GM19463 (cell line): ENCODE measurements at regions not wholly inside any gene's neighbourhood (a gene's known extent, or its start where the extent isn't known, plus 50 kb on each side); places are given as distances from the start of the nearest gene placed in this dataset.

Source experiments
- ATAC-seq: cut with Tn5 transposase; IDR thresholded peaks from one replicate; pipeline ENCODE4 v1.9.1; 2021; ENCODE audit warnings: mild to moderate bottlenecking, moderate library complexity; ENCODE audit not compliant: unreplicated experiment

DNA sequence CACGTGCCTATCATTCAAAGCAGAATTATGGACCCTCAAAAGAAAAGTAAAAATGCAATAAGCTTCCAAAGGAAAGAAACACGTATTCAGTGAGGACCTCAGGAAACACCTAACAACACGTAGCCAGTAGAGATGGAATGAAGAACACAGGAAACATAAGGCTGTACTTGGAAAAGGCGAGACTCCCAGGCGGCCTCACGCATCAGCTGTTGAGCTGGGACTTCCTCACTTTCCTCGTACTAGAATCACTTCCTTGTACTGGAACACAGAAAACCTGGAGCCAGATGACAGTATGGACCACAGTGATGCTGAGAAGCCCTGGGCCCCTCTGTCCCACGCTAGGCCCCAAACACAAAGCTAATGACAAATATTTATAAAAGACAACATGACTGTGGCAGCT, 94.4 kb upstream of the BACE2 start:
- no peak for ATAC-seq

DNA sequence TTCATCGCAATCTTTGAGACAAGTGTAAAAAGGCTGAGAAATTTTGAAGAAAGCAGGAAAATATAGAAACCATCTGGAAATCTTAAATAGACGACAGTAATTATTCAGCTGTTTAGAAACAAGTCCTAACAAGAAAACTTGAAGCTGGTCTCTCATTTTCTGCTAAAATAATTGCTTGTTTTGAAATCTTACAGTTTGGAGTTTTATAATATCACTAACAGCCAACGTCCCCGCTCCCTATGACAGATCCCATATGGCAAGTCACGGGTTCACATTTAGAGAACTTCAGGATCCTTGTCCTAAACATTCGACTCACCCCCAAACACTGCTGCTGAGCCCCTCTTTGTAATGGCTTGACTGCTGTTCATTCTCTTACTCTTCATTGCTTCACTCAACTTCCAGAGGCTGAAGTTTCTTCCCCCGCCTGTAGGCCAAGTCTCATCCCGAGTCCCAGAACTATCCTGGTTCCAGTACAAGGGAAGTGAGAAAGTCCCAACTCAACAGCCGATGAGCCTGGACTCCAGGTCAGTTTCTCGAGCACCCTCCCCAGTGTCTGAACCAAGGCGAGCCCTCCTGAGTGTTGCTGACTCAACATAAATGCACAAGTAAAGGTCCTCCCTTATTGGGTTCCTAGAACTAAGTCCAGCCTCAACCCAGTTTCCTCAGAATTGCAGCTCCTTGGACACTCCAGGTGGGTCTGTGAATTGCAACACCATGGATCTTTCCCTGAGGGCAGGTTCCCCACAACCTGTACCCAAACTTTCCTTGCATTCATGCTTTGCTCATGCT, 93.4 kb upstream of the BACE2 start:
- no peak for ATAC-seq

DNA sequence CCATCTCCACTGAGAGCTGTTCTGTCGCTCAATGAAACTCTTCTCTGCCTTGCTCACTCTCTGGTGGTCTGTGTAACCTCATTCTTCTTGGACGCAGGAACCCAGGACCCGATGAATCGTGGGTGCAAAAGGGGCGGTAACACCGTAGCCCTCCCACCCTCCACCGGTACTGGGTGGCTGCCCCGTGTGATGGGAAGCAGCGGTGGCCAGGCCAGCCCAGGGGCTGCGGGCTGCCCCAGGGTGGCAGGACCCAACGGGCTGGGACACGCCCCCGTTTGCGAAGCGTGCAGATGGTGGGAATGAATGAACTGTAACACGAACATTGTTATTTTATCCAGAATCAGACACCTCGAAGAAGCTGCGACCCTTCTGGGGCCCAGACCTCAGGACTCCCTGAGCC, 92.3 kb upstream of the BACE2 start:
- no peak for ATAC-seq

DNA sequence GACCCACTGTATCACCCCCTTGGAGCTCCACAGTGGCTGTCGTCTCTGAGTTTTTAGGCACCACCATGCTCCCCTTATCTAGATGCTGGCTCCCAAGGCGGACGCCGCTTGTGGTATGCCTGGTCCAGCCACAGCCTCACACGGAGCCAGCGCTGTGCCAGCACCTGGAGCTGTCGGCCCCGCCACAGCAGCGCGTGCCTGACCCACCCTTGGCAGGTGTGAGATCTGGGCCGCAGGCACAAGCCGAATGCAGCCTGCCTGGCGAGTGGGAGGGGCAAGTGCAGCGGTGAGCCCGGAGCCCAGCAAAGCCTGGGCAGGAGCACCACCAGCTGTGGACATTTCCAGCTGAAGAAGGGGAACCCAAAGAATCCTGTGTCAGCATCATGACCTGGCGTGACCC, 91.9 kb upstream of the BACE2 start:
- no peak for ATAC-seq

DNA sequence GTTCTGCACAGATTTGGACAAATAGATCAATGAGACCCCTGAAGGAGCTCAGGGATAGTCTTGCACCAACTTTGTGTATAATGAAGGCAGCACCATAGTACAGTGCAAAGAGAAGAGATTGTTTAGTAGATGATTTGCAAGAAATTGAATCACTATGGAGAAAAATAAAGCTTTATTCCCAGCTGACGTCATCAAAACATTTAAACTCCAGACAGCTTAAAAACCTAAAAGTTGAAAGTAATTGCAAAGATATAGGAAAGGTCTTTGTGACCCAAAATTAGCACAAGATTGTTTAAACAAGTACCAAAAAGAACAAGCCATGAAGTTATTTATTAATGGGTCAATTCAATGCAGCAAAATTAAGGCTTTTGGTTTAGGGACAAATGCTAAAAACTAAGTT, 88.8 kb upstream of the BACE2 start:
- no peak for ATAC-seq

DNA sequence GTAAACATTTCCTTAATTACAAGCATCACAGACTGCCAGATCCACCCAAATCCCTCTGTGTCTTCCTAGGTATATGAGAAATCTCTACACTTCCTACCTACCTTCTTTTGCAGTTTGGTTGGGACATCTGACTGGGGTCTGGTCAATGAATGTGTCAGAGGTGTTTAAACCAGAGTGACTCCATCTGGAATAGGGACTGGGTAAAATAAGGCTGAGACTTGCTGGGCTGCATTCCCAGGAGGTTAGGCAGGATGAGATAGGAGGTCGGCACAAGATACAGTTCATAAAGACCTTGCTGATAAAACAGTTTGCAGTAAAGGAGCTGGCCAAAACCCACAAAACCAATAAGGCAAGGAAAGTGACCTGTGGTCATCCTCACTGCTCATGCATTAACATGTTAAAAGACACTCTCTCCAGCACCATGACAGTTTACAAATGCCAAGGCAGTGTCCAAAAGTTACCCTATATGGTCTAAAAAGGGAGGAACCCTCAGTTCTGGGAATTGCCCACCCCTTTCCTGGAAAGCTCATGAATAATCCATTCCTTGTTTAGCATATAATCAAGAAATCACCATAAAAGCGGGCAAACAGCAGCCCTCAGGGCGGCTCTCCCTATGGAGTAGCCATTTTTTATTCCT, 87.4 kb upstream of the BACE2 start:
- ATAC-seq, result no peak

DNA sequence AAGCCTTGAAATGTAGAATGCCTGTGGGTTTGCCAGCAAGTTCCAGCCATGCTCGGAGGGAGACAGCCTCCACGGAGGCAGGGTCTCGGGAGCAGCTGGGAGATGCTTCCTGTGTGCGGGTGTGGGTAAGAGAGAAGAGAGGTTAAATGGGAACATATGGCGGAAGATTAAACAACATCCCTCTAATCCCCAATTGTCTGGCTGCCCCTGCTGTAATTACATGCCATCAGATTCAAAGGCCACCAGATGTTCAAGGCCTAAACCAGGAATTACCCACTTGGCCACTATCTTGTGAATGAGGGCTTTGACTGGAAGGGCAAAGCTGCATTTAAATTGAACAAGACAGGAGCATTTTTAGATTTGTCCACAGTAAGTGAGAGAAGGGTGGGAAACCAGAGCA, 81.4 kb upstream of the BACE2 start:
- no peak for ATAC-seq

DNA sequence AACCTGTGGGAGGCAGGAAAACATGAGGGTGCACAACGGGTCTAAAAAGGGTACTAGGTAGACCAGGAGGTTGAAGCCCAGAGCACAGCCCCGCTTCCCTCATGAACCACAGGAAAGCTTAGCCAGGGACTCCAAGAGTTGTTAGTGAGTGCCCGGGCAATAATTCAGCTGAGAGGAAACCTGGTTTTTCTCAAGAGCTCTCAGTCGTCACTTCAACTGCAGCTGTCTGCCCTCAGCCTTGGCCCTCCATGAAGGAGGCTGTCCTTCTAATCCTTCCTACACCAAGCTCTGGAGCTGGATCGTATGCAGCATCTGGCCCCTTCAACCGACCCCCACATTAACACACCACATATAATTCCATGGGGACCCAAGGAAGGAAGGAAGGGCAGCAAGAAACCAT, 77.0 kb upstream of the BACE2 start:
- ATAC-seq, result no peak

DNA sequence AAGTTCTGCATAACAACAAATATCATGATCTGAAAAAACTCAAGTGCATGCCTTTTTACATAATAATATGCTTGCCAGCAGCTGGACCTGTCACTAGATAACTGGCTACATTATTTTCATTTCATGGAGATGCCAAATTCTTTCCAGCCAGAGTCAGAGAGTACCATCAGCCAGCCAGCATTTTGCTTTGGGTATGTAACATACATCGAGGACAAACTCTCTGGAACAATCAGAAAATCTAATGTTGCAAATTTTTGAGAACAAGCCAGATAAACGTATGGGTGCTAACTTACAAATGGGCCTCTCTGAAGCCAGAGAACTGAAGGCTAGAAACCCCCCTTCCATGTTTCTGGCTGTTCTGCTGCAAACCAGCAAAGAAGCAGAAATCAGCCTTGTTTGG, 76.3 kb upstream of the BACE2 start:
- ATAC-seq, result no peak

DNA sequence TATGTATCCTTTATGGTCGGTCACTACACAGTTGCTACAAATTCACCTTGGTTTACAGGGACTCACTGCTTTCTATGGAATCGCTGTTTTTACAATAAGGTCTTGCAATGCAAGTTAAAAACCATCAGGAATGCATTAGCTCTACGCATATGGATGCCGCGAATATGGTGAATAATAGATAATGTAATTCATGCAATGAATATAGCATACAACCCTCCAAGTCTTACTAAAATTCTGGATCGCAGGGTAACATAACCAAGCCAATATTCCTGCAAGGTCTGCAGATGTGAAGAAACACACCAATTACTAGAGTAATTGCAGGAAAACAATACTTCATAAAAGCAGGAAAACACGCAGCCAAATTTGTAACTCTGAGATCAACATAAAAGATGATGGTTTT, 75.6 kb upstream of the BACE2 start:
- no peak for ATAC-seq

DNA sequence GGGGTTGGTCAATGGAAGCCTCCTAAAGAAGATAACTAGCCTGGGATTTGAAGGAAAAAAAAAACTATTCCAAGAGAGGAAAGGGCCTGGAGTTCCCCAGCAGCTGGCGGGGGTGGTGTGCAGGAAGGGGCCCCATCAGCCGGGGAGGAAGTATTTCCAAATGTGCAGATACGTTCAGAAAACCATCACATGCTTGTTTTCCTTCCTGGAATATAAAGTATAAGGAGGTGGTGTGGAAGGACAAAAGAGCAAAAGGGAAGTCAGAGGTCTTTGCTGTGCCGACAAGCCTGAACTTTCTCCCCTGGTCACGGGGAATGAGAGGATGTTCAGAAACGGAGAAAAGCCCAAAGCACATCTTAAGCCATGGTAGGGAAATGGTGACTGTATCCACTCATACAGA, 72.0 kb upstream of the BACE2 start:
- ATAC-seq, result no peak

DNA sequence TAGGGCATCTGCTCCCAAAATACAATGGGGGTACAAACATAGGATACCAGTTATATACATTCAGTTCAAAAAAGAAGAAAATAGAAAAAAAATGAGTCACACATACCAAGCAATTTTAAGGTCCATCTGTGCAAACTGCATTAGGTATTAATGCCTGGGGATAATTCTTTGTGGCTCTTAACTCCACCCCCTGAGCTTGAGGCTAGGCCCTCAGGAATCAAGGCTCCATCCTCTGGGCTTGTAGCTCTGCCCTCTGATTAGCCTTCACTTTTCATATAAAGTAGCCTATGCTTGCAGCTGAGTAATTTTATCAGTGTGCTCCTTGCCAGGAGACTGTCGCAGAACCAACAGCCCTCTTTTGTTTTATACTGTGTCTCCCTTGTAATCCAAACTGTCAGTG, 69.9 kb upstream of the BACE2 start:
- ATAC-seq, result no peak

DNA sequence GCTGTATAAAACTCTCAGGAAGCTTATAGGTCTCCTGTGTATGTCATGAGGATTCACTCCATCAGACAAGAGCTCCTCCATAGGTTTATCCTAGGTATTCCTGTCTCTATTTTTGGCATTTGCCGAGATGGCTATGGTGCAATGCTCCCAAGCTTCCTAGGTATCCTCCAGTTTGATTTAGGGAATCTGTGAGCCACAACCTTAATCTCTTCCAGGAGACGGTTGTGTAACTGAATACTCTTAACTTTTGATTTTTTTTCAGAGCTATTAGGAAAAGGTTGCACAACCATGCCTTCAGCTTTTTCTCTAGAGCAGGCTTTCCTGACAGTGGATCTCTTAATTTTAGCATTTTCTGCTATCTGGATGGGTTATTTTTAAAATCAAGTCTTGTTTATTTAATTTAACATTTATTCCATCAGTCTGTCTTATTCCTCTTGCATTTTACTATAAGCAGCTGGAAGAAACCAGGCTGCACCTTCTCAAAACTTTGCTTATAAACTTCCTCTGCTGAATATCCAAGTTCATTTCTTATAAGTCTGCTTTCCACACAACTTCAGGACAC, 69.4 kb upstream of the BACE2 start:
- ATAC-seq, result no peak

DNA sequence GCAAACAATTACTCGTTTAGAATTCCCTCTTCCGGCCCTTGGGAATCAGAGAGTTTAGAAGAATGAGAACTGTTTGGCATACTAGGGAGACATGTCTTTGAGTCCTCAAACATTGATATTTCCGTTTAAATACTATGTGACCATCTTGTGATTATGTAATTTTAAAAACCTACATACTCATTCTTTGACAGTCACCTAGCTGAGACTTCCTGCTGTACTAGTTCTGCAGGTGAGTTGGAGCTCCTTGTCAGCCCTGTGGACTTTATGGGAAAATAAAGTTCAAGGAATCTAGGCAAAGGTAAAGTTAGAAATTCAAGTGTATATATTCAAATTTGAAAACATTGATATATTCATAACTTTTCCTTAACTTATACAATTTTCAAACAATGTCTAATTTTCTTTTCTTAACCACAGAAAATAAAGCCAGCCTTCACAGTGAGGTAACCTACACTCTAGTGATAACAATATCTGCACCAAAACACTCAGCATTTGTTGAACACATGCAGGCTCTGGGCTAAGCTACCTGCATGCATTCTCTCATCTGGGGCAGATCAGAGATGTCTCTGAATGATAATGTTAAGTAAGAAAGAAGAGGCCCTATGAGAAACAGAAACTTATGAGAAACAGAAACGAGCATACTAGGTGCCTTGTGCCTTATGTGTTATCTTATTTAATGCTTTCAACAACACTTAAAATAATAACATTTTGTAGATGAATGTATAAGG, 67.0 kb upstream of the BACE2 start:
- no peak for ATAC-seq

DNA sequence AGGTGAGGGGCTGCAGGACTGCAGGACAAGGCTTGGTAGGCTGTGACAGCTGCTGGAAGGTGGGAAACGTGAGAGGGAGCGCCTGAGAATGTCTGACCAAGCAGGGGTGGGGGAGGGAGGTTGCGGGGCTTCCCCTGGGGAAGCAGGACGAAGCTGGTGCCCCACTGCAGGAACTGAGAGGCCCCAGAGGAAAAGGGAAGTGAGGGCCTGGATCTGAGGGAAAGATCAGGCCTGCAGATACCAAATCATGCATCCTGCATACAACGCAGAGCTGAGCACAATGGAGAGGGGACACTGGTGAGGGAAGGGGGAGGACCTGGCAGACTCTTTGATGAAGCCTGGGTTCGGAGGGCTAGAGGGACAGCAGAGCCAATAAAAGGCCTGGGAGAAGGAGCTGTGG, 65.7 kb upstream of the BACE2 start:
- ATAC-seq, result no peak

DNA sequence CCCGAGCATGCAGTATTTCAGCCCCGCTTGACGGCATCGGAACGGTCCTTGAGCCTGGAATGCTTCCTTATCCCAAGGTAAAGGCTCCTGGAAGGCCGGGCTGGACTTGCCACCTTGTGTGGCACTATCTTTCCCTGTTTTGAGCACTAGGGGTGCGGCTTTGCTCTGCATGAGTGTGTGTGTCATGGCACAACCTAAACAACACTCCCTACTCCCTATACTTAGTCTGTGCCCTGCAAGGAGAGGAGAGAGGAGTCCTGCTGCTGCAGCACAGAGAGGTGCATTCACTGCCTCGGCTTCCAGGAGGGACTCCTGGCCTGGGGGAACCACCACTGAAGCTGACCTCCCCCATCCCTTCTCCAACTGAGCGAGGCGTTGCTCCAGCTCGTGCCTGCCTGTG, 60.4 kb upstream of the BACE2 start:
- no peak for ATAC-seq

DNA sequence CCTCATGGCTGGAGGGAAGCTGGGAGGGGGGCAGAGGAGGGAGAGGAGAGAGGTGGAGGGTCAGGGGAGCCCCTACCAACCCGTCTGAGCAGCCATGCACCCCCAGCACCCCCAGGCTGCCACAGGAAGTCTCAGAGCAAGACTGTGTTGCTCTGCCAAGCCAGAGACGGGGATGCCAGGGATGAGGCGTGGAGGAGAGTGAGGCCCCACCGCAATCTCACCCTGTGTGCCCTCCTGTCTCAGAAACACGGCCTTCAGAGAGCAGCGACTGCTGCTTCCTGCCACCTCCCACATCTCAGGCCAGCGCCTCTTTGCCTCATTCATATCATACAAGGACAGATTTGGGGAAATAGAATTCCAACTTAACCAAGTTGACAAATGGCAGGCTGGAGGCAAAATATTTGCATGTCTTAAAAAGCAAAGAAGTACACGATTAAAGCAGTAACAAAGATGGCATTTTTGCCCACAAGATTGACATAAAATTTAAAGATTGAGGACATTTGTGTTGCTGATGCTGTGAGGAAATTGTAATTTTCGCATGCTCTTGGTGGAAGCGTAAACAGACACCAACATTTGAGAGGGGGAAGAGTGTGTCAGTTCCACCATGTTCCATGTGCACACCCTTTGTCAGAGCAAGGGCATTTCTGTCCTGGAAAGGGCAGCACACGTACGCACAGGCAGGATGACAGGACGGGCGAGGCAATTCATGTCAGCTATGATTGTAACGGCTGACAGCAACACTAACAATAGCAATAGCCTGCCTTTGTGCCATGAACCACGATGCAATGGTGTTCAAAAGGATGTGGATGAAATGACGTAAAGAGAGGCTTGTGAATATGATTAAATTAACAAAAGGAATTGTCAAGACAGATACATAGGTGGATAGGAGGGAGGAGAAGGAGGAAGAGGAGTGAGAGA, 59.0 kb upstream of the BACE2 start:
- ATAC-seq, result no peak

DNA sequence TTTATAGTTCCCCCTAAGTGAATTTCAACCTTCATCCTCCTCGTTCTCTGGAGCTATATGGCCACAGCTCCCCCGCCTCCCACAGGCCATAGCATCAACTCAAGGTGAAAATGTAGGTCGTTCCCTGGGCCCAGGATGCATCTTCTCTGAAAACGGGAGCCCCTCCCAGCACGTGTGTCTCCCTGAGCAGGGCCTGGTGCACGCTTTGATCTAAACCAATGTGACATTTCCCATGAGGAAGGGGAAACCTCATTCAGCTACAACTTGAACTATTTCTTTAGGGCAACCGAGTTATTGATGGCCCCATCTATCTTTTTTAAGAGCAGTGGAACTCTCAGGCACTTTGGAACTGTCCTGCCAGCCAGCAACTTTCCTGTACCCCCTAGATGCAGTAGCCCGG, 57.8 kb upstream of the BACE2 start:
- ATAC-seq, result no peak

DNA sequence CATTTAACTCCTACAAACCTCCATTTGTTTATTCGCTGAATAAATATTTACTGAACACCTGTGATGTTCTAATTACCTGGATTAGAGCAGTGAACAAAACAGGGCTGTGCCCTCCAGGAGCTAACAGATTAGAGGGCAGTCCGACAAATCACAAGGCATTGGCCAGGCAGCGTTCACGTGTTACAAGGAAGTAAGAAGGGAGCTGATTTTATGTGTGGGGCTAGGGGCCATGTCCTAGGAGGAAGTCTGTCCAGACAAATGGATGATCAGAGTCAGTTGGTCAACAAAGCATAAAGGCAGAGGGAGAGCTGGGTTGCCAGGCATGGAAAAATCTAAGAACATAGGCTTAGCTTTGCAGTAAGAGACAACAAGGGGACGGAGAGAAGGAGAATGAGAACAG, 57.3 kb upstream of the BACE2 start:
- ATAC-seq, result no peak

DNA sequence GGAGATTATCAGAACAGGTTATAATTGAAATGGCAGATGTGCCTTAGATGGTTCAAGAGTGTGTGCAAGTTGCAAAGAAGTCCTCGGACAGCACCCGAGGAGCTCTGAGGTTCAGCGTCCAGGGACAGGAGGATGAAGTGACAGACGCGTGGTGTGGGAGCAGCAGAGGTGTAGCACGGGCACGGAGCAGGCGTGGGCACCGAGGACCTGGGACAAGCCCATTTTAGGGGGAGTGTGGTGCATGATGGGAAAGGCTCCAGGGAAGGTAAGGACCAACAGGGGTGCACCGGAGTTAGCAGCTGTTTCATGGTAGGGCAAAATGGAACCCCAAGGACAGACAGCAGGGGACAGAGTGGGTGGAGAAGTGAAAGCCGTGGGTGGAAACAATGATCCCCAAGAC, 56.3 kb upstream of the BACE2 start:
- ATAC-seq, result no peak
